ENCODE measurements at regions not wholly inside any gene's neighbourhood (a gene's known extent, or its start where the extent isn't known, plus 50 kb on each side); places are given as distances from the start of the nearest gene placed in this dataset.

DNA sequence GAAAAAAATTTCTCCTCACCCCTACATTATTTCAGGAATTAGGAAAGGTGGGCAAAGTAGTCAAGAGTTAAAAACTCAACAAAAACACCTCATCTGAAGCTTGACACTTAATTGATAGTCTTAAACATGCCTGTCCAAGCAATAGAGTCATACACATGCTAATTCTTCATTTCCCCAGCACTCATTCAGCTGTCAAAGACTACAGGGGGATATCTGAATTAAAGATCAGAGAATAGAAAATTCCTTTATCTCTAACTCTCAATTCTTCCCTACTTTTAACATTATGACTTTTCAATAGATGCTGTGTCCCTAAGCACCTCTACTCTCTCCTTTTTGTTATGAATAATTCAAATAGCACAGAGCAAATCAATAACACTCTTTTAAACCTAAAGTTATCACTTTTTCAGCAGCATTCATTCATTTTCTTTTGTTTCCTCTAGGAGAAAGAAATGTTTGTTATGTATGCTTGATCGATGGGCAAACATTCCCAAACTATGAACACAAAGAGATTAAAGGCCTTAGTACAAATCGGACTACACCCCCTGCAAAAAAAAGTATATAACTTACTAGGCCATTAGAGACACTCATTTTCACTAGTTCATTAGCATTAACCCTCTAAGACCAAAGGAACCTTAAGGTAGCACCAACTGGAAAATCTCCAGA lies 94.9 kb upstream of the SPTLC3 start:
- TF ChIP-seq, protein P1, sequence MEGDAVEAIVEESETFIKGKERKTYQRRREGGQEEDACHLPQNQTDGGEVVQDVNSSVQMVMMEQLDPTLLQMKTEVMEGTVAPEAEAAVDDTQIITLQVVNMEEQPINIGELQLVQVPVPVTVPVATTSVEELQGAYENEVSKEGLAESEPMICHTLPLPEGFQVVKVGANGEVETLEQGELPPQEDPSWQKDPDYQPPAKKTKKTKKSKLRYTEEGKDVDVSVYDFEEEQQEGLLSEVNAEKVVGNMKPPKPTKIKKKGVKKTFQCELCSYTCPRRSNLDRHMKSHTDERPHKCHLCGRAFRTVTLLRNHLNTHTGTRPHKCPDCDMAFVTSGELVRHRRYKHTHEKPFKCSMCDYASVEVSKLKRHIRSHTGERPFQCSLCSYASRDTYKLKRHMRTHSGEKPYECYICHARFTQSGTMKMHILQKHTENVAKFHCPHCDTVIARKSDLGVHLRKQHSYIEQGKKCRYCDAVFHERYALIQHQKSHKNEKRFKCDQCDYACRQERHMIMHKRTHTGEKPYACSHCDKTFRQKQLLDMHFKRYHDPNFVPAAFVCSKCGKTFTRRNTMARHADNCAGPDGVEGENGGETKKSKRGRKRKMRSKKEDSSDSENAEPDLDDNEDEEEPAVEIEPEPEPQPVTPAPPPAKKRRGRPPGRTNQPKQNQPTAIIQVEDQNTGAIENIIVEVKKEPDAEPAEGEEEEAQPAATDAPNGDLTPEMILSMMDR (IDR thresholded peaks at IDR 0.05; ENCODE audit: low read length), result no peak
- TF ChIP-seq EZH2 (IDR thresholded peaks at IDR 0.05; ENCODE audit: borderline replicate concordance, low read length), result no peak
